ENCODE measurements at regions not wholly inside any gene's neighbourhood (a gene's known extent, or its start where the extent isn't known, plus 50 kb on each side); places are given as distances from the start of the nearest gene placed in this dataset.

DNA sequence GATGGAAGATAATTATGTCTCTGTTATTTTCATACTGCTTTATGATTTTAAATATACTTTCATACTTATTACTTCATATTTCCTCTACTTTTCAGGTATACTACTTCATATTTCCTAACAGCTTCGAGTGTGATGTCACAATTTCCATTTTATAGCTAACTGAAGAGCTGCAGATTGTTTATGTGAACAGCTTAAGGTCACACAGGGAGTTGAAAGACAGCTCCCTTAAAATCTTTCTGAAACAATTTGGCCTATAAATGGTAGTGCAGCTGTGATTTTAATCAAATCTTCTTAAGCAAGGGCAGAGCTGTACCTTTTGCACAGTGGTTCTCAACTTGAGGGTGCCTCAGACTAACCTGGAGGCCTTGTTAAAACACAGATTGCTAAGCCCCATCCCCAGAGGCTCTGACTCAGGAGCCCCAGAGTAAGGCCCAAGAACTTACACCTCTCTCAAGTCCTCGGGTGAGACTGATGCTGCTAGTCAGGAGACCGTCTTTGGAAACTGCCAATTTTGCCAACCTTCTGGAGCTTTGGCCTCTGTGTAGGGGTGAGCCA is 347.0 kb upstream of the HSF2 start:
- Histone ChIP-seq H3K4me3 (no peak overlapping the region), H3K27ac (no peak overlapping the region)
- TF ChIP-seq, protein P1, sequence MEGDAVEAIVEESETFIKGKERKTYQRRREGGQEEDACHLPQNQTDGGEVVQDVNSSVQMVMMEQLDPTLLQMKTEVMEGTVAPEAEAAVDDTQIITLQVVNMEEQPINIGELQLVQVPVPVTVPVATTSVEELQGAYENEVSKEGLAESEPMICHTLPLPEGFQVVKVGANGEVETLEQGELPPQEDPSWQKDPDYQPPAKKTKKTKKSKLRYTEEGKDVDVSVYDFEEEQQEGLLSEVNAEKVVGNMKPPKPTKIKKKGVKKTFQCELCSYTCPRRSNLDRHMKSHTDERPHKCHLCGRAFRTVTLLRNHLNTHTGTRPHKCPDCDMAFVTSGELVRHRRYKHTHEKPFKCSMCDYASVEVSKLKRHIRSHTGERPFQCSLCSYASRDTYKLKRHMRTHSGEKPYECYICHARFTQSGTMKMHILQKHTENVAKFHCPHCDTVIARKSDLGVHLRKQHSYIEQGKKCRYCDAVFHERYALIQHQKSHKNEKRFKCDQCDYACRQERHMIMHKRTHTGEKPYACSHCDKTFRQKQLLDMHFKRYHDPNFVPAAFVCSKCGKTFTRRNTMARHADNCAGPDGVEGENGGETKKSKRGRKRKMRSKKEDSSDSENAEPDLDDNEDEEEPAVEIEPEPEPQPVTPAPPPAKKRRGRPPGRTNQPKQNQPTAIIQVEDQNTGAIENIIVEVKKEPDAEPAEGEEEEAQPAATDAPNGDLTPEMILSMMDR (IDR thresholded peaks at IDR 0.05): no peak
- no peak for DNase-seq (ENCODE audit: low spot score)

DNA sequence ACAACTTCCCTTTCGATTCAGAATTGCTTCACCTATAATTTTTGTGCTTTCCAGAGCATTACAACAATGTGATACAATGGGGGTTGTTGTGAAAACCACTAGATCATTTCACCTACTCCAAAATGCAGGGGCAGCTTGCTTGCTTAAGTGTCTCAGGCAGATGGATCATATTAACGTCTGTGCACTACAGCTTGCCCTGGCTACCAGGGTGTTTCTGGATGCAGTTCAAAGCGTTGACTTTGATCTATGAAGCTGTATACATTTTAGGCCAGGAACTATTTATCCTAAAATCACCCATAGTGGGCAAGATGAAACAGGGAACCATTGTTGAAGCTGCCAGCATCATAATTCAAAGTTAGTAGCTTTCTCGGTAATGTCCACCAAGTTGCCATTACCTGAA is 339.5 kb upstream of the HSF2 start:
- no peak for DNase-seq (ENCODE audit: low spot score)
- TF ChIP-seq, protein P1 (IDR thresholded peaks at IDR 0.05): no peak
- H3K4me3 ChIP-seq: no peak overlapping the region
- H3K27ac ChIP-seq: no peak overlapping the region

DNA sequence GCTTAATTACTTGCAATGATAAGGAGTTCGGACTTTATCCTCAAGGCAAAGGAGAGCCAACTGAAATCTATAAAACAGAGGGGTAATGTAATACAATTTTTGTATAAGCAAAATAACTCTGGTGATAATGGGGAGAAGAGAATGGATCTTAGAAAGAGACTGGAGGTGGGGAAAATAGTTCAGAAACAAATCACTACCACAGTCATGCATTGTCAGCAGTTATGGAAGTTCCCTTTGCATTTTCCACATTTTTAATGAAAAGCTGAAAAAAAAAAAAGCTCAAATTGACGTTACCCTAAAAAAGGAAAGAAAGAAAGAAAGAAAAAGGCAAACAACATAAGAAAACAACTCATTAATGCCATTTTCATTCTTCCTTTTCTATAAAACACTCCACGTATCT is 337.6 kb upstream of the HSF2 start:
- TF ChIP-seq, protein P1 (IDR thresholded peaks at IDR 0.05): no peak
- H3K4me3 ChIP-seq: no peak overlapping the region
- no peak overlapping the region for H3K27ac ChIP-seq
- DNase-seq (ENCODE audit: low spot score): no peak

DNA sequence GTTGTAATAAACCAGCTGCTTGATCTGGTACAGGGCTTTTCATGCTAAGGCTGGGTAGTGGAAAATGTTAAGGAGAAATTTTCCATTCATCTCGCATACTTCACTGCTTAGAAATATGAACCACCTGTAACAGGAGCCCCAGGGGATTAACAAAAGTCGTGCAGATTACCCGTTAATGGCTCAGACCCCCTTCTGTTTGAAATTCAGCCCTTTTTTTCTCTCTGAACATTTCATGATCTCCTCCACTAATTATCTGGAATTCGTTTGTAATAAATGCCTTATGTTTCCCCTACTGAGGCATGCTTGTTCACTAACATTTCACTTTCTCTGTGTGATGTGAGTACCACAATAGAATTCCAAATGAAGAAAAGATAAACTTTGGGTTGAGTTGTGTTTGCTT is 336.4 kb upstream of the HSF2 start:
- TF ChIP-seq, protein P1 (IDR thresholded peaks at IDR 0.05): no peak
- Histone ChIP-seq H3K27ac (no peak overlapping the region), H3K4me3 (no peak overlapping the region)
- no peak for DNase-seq (ENCODE audit: low spot score)

DNA sequence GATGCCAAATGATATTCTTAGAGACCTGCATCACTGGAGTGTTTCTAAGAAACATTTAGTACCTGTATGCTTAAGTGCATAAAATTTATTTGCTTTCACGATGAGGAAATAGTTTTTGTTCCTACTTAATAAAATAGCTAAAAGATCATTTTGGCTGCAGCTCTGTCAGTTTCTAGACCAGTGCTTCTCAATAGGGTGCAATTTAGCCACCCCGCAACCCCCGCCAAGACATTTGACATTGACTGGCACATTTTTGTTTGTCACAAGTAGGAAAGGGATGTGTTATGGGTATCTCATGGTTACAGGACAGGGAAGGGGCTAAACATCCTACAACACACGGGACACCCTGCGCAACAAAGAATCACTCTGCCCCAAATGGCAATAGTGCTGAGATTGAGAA is 335.7 kb upstream of the HSF2 start:
- no peak for DNase-seq (ENCODE audit: low spot score)
- TF ChIP-seq, protein P1 (IDR thresholded peaks at IDR 0.05): no peak
- Histone ChIP-seq H3K4me3 (no peak overlapping the region), H3K27ac (no peak overlapping the region)

DNA sequence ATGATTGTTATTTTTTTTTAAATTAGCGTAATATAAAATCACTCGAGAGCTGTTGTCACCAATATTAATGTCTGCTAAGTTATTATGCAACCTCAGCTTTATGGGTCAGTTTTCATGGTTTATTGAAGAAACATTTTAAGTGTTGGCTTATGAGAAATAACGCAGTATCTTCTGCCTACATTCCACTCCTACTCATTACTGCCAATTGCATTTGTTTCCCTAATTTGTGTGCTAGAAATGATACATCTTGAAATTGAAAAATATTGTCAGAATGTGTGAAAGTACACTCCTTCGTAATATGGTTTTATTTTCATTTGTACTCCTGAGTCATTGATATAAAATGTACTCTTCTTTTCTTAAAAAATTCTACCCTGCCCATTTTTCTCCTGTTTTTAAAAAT is 333.3 kb upstream of the HSF2 start:
- TF ChIP-seq, protein P1 (IDR thresholded peaks at IDR 0.05): no peak
- H3K4me3 ChIP-seq: no peak overlapping the region
- H3K27ac ChIP-seq: no peak overlapping the region
- no peak for DNase-seq (ENCODE audit: low spot score)

DNA sequence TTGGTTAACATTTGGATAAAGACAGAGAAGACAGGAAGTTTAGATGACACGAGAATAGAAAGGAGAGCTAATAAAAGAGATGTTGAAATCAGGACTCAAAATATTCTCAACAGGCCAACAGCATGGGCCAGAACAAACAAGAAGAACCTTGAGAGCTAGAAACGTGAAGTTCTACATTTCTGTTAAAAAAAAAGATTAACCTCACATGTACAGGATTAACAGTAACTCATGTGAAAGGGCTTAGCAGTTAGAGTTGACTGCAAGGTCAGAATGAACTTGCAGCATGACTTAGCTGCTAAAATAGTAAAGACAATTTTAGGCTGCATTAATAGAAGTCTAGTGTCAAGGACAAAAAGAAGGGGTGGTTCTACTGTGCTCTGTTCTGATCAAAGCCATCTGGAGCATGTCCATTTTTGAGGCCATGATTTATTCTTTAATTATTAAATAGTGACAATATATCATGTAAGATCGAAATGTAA is 331.1 kb upstream of the HSF2 start:
- TF ChIP-seq, protein P1 (IDR thresholded peaks at IDR 0.05): no peak
- DNase-seq (ENCODE audit: low spot score): no peak
- Histone ChIP-seq H3K27ac (no peak overlapping the region), H3K4me3 (no peak overlapping the region)
